Activated CD4-positive, alpha-beta T cell treated with anti-CD3 and anti-CD28 coated beads for 4 hours (primary cell): ENCODE measurements at regions not wholly inside any gene's neighbourhood (a gene's known extent, or its start where the extent isn't known, plus 50 kb on each side); places are given as distances from the start of the nearest gene placed in this dataset.
"Not testable (repeated sequence)": the region's sequence is repeated elsewhere in the genome, so short reads cannot be mapped to it uniquely, and the experiment has no call there.

Source experiments
- DNase-seq, 2 donors: peaks; one replicate each; pipeline ENCODE4 v3.0.0-alpha.2; 2020

GRCh38 chr22:22052548-22053139, 70.1 kb upstream of the TOP3B start:
- not testable (repeated sequence) for DNase-seq

- not testable (repeated sequence) for DNase-seq
Observed at GRCh38 chr22:22051032-22051431, 68.4 kb upstream of the TOP3B start.

GRCh38 chr22:22050141-22050775, 67.7 kb upstream of the TOP3B start:
- no peak for DNase-seq

GRCh38 chr22:22049684-22050083, 67.1 kb upstream of the TOP3B start:
- DNase-seq: no peak

- no peak for DNase-seq
Observed at GRCh38 chr22:22048981-22049531, 66.5 kb upstream of the TOP3B start.

- no peak for DNase-seq
Observed at GRCh38 chr22:22048318-22048942, 65.8 kb upstream of the TOP3B start.

GRCh38 chr22:22047776-22048175, 65.2 kb upstream of the TOP3B start:
- no peak for DNase-seq

- DNase-seq: no peak
Observed at GRCh38 chr22:22047266-22047665, 64.7 kb upstream of the TOP3B start.

GRCh38 chr22:22046370-22046769, 63.8 kb upstream of the TOP3B start:
- no peak for DNase-seq

- DNase-seq: no peak
Observed at GRCh38 chr22:22045571-22046335, 63.2 kb upstream of the TOP3B start.

- no peak for DNase-seq
Observed at GRCh38 chr22:22044153-22044552, 61.6 kb upstream of the TOP3B start.

- DNase-seq: no peak
Observed at GRCh38 chr22:22043296-22044078, 60.9 kb upstream of the TOP3B start.

GRCh38 chr22:22042599-22043295, 60.2 kb upstream of the TOP3B start:
- no peak for DNase-seq

- DNase-seq: no peak
Observed at GRCh38 chr22:22042009-22042408, 59.4 kb upstream of the TOP3B start.

GRCh38 chr22:22040908-22041307, 58.3 kb upstream of the TOP3B start:
- DNase-seq: no peak

- DNase-seq: no peak
Observed at GRCh38 chr22:22040472-22040871, 57.9 kb upstream of the TOP3B start.

GRCh38 chr22:22039286-22040074, 56.9 kb upstream of the TOP3B start:
- DNase-seq: no peak

GRCh38 chr22:22038178-22038880, 55.7 kb upstream of the TOP3B start:
- DNase-seq: no peak

GRCh38 chr22:22037740-22038139, 55.2 kb upstream of the TOP3B start:
- no peak for DNase-seq

- no peak for DNase-seq
Observed at GRCh38 chr22:22037229-22037628, 54.6 kb upstream of the TOP3B start.
